ENCODE measurements at regions not wholly inside any gene's neighbourhood (a gene's known extent, or its start where the extent isn't known, plus 50 kb on each side); places are given as distances from the start of the nearest gene placed in this dataset.

DNA sequence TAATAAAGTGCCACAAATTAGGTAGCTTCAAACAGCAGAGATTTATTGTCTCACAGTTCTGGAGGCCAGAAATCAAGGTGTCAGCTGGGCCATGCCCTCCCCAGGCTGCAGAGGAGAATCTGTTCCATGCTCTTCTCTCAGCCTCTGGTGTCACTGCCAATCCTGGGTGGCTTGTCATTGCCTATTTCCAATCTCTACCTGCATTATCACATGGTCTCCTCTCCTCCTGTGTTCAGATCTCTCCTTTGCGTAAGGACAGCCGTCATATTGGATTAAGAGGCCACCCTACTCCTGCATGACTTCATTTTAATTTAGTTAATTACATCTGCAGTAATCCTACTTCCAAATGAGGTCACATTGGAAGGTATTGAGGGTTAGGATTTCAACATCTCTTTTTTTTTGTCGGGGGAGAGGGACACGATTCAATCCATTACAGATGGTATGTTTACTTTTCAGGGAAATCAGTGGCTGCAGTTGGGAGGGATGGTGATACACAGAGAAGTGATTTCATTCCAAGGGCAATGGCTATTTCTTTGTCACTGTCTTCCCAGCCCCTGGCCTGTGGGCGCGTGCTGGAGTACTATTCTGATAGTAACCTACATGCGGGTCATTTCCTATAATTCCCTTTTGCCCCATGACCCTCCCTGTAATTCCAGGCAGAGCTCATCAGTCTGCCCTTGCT lies 169.4 kb downstream of the MINAR1 start:
- DNase-seq (ENCODE audit: low spot score), result no peak
- Mint-ChIP-seq H3K27me3 (ENCODE audit: low read depth) (no peaks in the 10 kb centered on the region), H3K4me1 (no peaks in the 10 kb centered on the region), H3K36me3 (no peaks in the 10 kb centered on the region), H3K4me3 (no peak overlapping the region), H3K27ac (no peak overlapping the region), H3K9me3 (no peaks in the 10 kb centered on the region)
- POLR2A ChIA-PET, result no interaction called here
- no peak for TF ChIP-seq GABPB1 (CRISPR knock-in tag; IDR thresholded peaks at IDR 0.05)
- TF ChIP-seq MYBL2 (CRISPR knock-in tag; IDR thresholded peaks at IDR 0.05), result no peak
- TF ChIP-seq, protein P1, sequence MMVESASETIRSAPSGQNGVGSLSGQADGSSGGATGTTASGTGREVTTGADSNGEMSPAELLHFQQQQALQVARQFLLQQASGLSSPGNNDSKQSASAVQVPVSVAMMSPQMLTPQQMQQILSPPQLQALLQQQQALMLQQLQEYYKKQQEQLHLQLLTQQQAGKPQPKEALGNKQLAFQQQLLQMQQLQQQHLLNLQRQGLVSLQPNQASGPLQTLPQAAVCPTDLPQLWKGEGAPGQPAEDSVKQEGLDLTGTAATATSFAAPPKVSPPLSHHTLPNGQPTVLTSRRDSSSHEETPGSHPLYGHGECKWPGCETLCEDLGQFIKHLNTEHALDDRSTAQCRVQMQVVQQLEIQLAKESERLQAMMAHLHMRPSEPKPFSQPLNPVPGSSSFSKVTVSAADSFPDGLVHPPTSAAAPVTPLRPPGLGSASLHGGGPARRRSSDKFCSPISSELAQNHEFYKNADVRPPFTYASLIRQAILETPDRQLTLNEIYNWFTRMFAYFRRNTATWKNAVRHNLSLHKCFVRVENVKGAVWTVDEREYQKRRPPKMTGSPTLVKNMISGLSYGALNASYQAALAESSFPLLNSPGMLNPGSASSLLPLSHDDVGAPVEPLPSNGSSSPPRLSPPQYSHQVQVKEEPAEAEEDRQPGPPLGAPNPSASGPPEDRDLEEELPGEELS (CRISPR knock-in tag; IDR thresholded peaks at IDR 0.05), result no peak
- CTCF ChIA-PET, result no interaction called here
- no peak for ATAC-seq

DNA sequence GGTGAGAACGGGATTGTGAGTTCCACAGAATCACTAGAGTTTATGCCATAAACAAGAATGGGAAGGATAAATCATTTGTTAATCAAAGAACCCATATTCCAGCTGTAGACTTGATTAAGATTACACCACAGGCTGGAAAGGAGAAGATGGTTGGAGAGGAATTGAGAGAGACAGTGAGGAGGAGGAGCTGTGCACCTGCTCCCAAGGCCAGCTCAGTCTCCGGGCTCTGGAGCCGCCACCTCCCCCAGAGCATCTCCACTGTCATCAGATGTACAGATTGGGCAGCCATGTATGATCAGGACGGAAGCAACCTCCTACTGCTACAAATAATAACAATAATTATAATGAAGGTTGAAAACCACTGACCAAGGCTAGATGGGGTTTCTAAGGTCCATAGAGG lies 170.0 kb downstream of the MINAR1 start:
- no peaks in the 10 kb centered on the region for H3K4me1 Mint-ChIP-seq
- ATAC-seq (no peak), DNase-seq (ENCODE audit: low spot score) (no peak)
- no peaks in the 10 kb centered on the region for H3K36me3 Mint-ChIP-seq
- TF ChIP-seq NR3C1 (CRISPR knock-in tag; conservative IDR thresholded peaks at IDR 0.05; ENCODE audit: low read depth) (no peak), MXD4 (CRISPR knock-in tag; IDR thresholded peaks at IDR 0.05; ENCODE audit: borderline replicate concordance) (no peak), FOXP1 (CRISPR knock-in tag; IDR thresholded peaks at IDR 0.05; ENCODE audit: borderline replicate concordance) (no peak), ZNF512 (CRISPR knock-in tag; IDR thresholded peaks at IDR 0.05; ENCODE audit: borderline replicate concordance) (no peak), CBFB (CRISPR knock-in tag; IDR thresholded peaks at IDR 0.05; ENCODE audit: low read depth) (no peak), GRHL2 (CRISPR knock-in tag; IDR thresholded peaks at IDR 0.05; ENCODE audit: insufficient replicate concordance, severe bottlenecking) (no peak), ELF4 (CRISPR knock-in tag; IDR thresholded peaks at IDR 0.05; ENCODE audit: low read depth) (no peak), ZNF263 (CRISPR knock-in tag; IDR thresholded peaks at IDR 0.05; ENCODE audit: low read depth) (no peak), HMGA2 (CRISPR knock-in tag; IDR thresholded peaks at IDR 0.05) (no peak), CREM (CRISPR knock-in tag; IDR thresholded peaks at IDR 0.05) (no peak), AFF4 (CRISPR knock-in tag; IDR thresholded peaks at IDR 0.05; ENCODE audit: borderline replicate concordance) (no peak), ZNF219 (CRISPR knock-in tag; IDR thresholded peaks at IDR 0.05; ENCODE audit: borderline replicate concordance) (no peak), ESRRA (CRISPR knock-in tag; IDR thresholded peaks at IDR 0.05; ENCODE audit: borderline replicate concordance) (no peak), MYBL2 (CRISPR knock-in tag; IDR thresholded peaks at IDR 0.05) (no peak), ZNF396 (CRISPR knock-in tag; IDR thresholded peaks at IDR 0.05; ENCODE audit: borderline replicate concordance) (no peak), GTF2I (CRISPR knock-in tag; conservative IDR thresholded peaks at IDR 0.05) (no peak)
- TF ChIP-seq, protein P2, sequence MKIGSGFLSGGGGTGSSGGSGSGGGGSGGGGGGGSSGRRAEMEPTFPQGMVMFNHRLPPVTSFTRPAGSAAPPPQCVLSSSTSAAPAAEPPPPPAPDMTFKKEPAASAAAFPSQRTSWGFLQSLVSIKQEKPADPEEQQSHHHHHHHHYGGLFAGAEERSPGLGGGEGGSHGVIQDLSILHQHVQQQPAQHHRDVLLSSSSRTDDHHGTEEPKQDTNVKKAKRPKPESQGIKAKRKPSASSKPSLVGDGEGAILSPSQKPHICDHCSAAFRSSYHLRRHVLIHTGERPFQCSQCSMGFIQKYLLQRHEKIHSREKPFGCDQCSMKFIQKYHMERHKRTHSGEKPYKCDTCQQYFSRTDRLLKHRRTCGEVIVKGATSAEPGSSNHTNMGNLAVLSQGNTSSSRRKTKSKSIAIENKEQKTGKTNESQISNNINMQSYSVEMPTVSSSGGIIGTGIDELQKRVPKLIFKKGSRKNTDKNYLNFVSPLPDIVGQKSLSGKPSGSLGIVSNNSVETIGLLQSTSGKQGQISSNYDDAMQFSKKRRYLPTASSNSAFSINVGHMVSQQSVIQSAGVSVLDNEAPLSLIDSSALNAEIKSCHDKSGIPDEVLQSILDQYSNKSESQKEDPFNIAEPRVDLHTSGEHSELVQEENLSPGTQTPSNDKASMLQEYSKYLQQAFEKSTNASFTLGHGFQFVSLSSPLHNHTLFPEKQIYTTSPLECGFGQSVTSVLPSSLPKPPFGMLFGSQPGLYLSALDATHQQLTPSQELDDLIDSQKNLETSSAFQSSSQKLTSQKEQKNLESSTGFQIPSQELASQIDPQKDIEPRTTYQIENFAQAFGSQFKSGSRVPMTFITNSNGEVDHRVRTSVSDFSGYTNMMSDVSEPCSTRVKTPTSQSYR (CRISPR knock-in tag; IDR thresholded peaks at IDR 0.05), result no peak
- TF ChIP-seq, protein P3, sequence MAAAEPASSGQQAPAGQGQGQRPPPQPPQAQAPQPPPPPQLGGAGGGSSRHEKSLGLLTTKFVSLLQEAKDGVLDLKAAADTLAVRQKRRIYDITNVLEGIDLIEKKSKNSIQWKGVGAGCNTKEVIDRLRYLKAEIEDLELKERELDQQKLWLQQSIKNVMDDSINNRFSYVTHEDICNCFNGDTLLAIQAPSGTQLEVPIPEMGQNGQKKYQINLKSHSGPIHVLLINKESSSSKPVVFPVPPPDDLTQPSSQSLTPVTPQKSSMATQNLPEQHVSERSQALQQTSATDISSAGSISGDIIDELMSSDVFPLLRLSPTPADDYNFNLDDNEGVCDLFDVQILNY (CRISPR knock-in tag; IDR thresholded peaks at IDR 0.05), result no peak
- TF ChIP-seq, protein P4, sequence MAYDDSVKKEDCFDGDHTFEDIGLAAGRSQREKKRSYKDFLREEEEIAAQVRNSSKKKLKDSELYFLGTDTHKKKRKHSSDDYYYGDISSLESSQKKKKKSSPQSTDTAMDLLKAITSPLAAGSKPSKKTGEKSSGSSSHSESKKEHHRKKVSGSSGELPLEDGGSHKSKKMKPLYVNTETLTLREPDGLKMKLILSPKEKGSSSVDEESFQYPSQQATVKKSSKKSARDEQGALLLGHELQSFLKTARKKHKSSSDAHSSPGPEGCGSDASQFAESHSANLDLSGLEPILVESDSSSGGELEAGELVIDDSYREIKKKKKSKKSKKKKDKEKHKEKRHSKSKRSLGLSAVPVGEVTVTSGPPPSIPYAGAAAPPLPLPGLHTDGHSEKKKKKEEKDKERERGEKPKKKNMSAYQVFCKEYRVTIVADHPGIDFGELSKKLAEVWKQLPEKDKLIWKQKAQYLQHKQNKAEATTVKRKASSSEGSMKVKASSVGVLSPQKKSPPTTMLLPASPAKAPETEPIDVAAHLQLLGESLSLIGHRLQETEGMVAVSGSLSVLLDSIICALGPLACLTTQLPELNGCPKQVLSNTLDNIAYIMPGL (CRISPR knock-in tag; IDR thresholded peaks at IDR 0.05), result no peak
- ChIA-PET POLR2A (no interaction called here), CTCF (no interaction called here)
- H3K27ac Mint-ChIP-seq, result no peak overlapping the region
- H3K9me3 Mint-ChIP-seq, result no peaks in the 10 kb centered on the region
- H3K27me3 Mint-ChIP-seq (ENCODE audit: low read depth), result no peaks in the 10 kb centered on the region
- H3K4me3 Mint-ChIP-seq, result no peak overlapping the region

Measured in WTC11 (cell line).